Astrocyte of the hippocampus (primary cell): ENCODE measurements at regions not wholly inside any gene's neighbourhood (a gene's known extent, or its start where the extent isn't known, plus 50 kb on each side); places are given as distances from the start of the nearest gene placed in this dataset.
"Not testable (repeated sequence)": the region's sequence is repeated elsewhere in the genome, so short reads cannot be mapped to it uniquely, and the experiment has no call there.

Experiments used
- DNase-seq: peaks from one replicate; pipeline ENCODE4 v3.0.0; 2011; ENCODE audit warnings: low read depth, low spot score

- no peak for DNase-seq
Measured at GRCh38 chr9:19937121-19937520, 148.3 kb upstream of the SLC24A2 start.

GRCh38 chr9:19936598-19936997, 147.8 kb upstream of the SLC24A2 start:
- no peak for DNase-seq

GRCh38 chr9:19935422-19935821, 146.6 kb upstream of the SLC24A2 start:
- DNase-seq, result no peak

- DNase-seq, result peak; percentile 56
Measured at GRCh38 chr9:19934301-19934871, 145.5 kb upstream of the SLC24A2 start.

- DNase-seq, result no peak
Measured at GRCh38 chr9:19931098-19931890, 142.5 kb upstream of the SLC24A2 start.

- no peak for DNase-seq
Measured at GRCh38 chr9:19927560-19927959, 138.7 kb upstream of the SLC24A2 start.

GRCh38 chr9:19926774-19927173, 137.9 kb upstream of the SLC24A2 start:
- no peak for DNase-seq

GRCh38 chr9:19925674-19926503, 137.1 kb upstream of the SLC24A2 start:
- peak; percentile 88 for DNase-seq

- DNase-seq, result no peak
Measured at GRCh38 chr9:19924080-19924479, 135.2 kb upstream of the SLC24A2 start.

- DNase-seq, result peak; percentile 66
Measured at GRCh38 chr9:19922476-19923118, 133.8 kb upstream of the SLC24A2 start.

- DNase-seq, result no peak
Measured at GRCh38 chr9:19920401-19920800, 131.6 kb upstream of the SLC24A2 start.

- no peak for DNase-seq
Measured at GRCh38 chr9:19918630-19919029, 129.8 kb upstream of the SLC24A2 start.

GRCh38 chr9:19914044-19914443, 125.2 kb upstream of the SLC24A2 start:
- no peak for DNase-seq

- DNase-seq, result no peak
Measured at GRCh38 chr9:19913151-19913550, 124.3 kb upstream of the SLC24A2 start.

GRCh38 chr9:19903076-19903475, 114.2 kb upstream of the SLC24A2 start:
- DNase-seq, result no peak

GRCh38 chr9:19901586-19901985, 112.7 kb upstream of the SLC24A2 start:
- DNase-seq, result no peak

GRCh38 chr9:19896161-19896560, 107.3 kb upstream of the SLC24A2 start:
- no peak for DNase-seq

- not testable (repeated sequence) for DNase-seq
Measured at GRCh38 chr9:19895578-19895977, 106.7 kb upstream of the SLC24A2 start.

GRCh38 chr9:19895006-19895405, 106.2 kb upstream of the SLC24A2 start:
- DNase-seq, result peak; percentile 55

GRCh38 chr9:19885608-19886007, 96.8 kb upstream of the SLC24A2 start:
- no peak for DNase-seq

- DNase-seq, result no peak
Measured at GRCh38 chr9:19879062-19879461, 90.2 kb upstream of the SLC24A2 start.
